Stimulated activated naive CD8-positive, alpha-beta T cell treated with anti-CD3 and anti-CD28 coated beads, Interleukin-15, Interleukin-2, amounts not matched to agents 100 U/mL and 50 U/mL, for 24 hours (primary cell): ENCODE measurements at regions not wholly inside any gene's neighbourhood (a gene's known extent, or its start where the extent isn't known, plus 50 kb on each side); places are given as distances from the start of the nearest gene placed in this dataset.
"Not testable (repeated sequence)": the region's sequence is repeated elsewhere in the genome, so short reads cannot be mapped to it uniquely, and the experiment has no call there.

Experiments
- ATAC-seq: fragments of 150-1000 bp; cut with Tn5 transposase; one replicate; pipeline ENCODE4 v1.10.0; 2021
- DNase-seq: peaks from one replicate; pipeline ENCODE4 v3.0.0; 2021

DNA sequence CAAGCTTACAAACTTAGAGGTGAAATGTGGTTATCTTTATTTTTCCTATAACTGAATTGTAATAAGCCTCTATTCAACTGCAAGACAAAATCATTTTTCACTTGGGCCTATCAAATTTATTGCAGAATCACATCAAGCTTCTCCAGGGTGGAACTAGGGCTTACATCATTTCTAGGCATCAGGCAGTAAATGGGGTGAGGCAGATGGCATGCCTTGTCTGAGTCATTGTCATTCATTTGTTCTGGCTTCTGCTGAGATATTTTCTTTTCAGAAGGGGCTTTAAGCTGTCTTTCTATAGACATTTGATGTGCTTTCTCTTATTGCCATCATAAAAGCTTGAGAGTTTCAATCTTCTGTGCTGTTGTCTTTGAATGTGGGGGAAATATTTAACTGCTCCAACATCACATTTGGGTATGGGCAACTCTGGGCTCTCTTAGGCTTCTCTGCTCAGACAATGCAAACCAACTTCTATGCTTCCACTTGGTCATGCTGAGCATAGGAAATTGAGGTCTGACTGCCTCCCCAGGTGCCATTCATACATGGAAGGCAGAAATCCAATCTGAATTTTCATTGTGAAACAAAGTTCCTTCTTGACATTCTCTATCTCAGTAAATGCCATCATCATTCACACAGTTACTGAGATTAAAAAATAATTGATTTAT lies 225.8 kb upstream of the GIMD1 start:
- ATAC-seq (no peak), DNase-seq (no peak)

DNA sequence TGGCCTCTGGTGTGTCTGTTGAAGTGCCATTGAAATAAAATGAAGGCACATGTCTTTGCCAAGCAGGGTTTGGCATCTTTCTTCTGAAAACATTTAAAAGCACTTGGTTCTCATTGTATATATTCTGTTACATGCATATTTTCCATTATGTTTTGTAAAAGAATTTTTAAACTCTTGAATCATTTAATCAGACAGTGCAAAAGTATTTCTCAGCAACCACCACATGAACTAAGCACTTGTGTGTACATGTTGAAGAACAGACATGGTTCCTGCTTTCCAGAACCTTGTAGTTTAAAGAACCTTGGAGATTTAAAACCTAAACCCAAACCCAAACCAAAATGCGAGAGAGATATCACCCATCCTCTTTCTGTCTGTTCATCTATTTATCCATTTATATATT lies 220.3 kb upstream of the GIMD1 start:
- no peak for DNase-seq
- ATAC-seq, result no peak

DNA sequence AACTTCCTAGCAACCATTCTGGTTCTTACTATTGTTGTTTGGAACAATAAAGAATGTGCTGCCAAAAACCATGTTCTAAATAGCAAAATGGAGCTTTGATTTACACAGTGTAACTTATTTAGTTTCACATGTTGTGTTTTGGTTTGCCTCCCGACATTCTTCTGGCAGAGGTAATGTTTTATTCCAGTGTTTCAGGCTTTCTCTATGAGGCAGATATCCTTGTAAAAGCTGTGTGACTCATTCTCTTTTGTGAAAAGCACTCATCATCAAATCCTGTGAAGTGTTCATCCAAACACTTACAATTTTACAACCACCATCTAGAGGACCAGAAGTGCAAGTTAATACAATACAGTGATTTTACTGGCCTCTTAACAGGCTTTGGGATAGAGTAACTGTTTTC lies 219.0 kb upstream of the GIMD1 start:
- no peak for DNase-seq

DNA sequence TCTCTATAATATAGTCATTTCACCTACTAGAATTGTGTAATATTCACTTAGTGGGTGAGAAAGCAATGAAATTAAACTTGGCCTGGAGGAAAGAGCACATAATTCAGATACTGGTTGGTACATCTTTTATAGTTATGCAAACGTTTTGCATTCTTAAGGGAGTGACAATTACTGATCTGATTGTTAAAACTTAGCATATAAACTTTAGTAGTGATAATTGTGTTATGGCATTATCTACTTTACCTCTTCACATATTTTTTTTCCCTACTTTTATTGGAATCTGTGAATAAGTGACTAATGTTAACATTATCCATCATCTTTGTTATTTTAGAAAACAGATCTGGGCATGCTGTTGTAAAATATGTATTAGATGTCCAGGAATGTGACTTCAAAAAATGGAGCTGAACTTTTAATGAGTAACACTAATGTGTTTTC lies 217.4 kb upstream of the GIMD1 start:
- DNase-seq (no peak), ATAC-seq (no peak)

More for the DNA sequence above, 219.0 kb upstream of the GIMD1 start:
- ATAC-seq, result no peak

DNA sequence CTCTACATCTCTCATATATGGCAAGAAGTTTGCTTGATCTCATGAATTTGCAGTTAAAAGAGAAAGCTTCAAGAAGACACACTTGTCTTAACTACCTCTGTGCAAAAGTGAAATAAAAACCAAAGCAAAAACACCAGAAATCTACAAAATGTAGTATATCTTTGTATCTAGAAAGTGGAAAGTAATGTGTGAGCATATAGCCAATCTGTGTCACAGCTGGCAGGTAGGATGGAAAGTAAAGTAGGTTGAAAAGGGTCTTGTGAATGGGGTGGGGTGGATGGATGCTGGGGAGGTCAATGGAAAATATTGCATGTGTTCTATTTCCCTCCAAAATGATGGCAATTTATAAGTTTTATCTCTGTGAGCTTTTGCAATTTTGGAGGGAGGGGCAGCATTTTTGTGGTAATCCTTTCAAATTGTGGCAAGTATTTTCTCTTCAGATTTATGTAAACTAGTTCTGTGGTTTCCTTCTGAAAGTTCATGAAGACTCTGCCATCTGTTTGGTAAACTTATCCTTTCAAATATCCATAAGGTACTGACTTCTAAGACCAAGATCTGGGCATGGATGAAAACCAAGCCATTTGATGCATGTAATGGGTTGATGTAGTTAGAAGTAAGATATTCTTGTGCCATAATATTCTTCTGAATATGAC lies 215.9 kb upstream of the GIMD1 start:
- DNase-seq, result no peak
- no peak for ATAC-seq

DNA sequence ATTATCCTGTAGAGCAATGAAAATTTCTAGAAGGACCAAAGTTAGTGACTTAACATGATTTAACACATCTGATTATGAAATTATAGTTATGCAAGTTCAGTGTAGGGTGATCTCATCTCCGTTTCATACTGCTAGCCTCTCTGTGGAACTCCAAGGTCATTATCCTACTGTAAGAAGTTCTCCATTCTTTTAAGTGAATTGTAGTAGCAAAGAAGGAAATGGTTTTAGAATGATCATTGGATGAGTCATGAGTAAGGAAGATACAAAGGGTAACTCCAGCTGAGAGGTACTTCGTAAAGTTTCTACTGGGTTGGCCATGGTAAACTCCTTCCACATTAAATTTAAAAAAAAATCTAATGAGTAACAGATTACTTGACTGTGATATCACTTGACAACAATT lies 215.0 kb upstream of the GIMD1 start:
- DNase-seq (no peak), ATAC-seq (no peak)

DNA sequence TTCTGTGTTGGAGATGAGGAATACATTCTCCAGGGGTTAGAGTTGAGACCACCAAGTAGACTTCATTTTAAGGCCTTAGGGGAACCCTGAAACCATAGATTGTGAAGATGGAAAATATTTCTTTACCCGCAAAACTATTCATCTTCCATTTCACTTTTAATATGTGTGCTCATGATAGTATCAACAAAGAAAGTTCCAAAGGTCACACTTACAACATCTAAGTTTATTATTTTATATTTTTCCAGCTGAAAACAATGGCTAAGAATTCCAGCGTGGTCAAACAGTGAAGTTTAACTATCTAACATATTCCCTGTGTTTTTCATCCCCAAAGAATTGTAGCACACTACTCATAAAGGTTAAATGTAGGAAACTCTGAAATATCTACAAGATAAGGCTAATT lies 214.5 kb upstream of the GIMD1 start:
- DNase-seq, result no peak
- ATAC-seq, result no peak

DNA sequence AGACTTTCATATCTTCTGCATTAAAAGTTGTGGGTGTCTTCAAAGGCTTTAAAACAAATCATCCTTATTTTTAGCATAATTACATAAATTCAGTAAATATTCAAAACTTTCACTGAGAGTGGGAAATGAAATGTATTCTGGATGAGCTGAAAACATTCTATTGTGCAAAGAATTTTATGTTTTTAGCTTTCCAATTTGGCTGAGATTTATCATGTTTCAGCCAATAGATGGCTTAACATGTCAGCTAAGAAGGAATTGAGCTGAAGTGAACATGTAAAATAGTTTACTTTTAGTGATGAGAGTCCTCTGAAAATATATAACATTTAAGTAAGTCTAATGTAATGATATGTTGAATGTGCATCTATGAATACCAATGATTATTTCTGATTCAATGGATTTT lies 213.5 kb upstream of the GIMD1 start:
- ATAC-seq (no peak), DNase-seq (no peak)

DNA sequence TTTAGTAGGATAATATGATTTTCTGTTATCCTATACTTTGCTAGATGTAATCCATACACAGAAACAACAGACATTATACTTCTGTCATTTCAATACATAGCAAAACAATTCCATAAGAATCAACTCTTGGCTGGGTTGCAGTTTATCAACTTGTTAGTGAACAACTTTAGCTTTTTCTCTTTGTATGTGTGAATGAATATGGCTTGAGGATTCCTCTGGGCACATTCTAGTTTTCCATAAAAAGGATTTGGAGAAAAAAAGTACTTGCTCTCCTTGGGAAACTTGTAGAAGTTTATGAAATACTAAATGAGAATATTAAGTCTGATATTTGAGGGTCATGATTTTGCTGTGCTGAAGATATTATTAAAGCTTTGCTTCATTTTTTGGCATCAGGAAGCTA lies 210.7 kb upstream of the GIMD1 start:
- DNase-seq (no peak), ATAC-seq (no peak)

DNA sequence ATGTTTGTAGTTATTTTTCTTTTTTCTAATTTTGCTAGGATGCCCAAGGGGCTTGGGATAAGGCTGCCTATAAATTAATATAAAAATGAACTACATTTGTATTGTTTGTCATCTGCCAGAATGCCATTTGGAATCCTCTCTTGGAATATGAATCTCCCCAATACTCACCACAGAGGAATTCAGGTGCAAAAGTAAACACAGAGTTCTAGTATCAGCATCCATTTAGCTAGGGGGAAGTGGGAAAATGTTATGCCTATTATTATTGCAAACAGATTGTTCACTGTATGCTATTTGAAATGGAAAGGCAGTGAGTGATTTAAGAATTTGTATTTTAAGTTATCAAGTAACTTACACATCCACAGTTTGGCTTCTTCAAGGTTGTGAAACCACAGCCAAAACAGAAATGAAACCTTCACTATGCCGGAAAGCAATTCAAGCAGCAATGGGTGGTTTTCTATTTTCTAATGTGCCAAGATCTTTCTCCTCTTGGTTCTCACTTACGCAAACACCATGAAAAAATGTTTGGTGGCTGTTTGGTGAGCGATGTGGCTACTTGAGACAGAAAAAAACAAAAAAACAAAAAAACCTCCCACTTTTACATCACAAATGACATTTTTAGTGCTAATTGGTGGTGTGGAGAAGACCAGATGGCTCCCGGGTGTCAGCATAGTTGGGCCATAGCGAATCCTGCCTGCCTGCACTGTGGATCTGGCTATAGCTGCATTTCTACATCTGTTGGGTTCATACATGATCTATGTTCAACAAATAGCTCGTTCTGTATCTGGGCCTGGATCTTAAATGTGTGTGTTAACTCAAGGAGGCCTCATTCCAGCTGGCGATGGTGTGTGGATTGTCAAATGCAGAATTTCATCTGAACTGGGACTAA lies 200.8 kb upstream of the GIMD1 start:
- DNase-seq (no peak), ATAC-seq (no peak)

DNA sequence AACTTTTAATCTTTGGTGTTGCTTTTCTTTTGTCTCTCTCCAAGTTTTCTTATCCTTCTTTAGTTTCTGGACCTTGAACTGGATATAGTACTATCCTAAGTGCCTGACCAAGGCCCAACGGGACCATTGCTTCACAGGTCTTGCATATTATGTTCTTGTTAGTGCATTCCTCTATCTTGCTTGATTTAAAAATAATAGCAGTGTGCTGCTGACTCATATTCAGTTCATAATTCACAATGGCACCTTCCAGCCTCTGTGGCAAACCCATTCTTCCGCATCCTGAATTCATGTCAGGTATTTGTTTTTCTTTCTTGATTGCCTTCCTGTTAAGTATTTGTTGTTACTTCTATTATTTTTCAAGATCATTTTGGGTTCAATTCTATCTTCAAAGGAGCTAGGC lies 197.1 kb upstream of the GIMD1 start:
- ATAC-seq, result no peak
- DNase-seq, result no peak

DNA sequence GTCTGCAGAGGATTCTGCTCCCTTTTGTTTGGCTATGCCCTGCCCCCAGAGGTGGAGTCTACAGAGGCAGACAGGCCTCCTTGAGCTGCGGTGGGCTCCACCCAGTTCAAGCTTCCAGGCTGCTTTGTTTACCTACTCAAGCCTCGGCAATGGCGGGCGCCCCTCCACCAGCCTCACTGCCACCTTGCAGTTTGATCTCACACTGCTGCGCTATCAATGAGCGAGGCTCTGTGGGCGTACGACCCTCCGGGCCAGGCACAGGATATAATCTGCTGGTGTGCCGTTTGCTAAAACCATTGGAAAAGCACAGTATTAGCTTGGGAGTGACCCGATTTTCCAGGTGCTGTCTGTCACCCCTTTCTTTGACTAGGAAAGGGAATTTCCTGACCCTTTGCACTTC lies 195.1 kb upstream of the GIMD1 start:
- ATAC-seq, DNase-seq: not testable (repeated sequence)

DNA sequence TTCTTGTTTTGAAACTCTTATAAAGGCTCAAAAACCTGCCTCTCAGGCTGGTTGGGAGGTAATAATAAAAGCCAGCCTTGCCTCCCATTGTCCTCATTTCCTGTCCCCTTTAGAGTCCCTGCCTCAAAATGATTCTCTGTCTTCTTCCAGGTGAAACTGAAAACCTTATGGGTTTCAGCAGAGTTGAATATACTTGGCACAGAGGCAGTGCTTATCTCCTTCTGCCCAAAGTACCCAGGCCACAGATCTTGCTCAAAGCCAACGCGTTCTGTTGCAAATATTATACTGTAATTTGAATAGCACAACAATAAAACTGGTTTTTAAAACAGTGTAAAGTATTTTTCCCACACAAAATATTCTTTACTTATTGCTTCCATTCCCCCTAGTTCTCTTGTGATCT lies 183.1 kb upstream of the GIMD1 start:
- ATAC-seq, result no peak

DNA sequence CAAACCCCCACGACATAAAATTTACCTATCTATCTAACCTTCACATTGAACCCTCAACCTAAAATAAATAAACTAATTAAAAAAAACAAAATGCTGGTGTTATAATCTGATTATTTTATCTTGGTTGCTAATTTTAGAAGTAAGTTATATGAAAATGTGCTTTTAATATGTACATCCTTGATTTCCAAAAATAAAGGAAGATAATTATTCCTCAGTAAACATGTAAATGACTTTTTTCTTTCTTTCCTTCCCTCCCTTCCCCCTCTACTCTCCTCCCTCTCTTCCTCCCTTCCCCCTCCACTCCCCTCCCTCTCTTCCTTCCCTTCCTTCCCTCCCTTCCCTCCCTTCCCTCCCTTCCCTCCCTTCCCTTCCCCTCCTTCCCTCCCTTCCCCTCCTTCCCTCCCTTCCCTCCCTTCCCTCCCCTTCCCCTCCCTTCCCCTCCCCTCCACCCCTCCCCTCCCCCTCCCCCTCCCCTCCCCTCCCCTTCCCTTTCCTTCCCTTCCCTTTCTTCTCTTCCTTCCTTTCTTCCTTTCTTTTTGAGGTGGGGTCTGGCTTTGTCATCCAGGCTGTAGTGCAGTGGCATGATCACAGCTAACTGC lies 180.0 kb upstream of the GIMD1 start:
- ATAC-seq, result no peak
- no peak for DNase-seq

More for the DNA sequence above, 183.1 kb upstream of the GIMD1 start:
- DNase-seq, result no peak

DNA sequence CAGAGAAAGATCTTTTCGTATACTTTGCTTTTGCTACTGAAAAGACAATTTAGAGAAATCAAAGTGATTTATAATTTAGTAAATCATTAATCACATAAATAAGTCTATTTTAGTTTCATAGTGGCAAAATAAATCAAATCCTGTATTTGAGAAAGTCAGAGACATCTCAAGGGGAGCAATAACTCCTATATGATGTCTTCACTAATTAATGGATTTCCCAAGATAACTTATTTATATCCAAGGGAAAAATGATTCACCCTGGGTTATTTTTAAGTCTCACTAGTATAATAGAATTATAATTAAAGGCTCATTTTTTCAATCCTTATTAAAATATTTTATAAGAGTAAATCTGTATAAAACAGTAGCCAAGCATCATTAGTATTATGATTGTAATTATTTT lies 177.8 kb upstream of the GIMD1 start:
- DNase-seq (no peak), ATAC-seq (no peak)

DNA sequence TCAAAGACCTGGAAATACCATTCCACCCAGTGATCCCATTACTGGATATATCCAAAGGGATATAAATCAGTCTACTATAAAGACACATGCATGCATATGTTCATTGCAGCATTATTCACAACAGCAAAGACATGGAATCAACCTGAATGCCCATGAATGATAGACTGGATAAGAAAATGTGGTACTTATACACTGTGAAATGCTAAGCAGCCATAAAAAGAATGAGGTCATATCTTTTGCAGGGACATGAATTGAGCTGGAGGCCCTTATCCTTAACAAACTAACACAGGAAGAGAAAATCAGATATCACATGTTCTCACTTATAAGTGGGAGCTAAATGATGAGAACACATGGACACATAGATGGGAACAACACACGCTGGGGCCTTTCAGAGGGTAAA lies 174.0 kb upstream of the GIMD1 start:
- not testable (repeated sequence) for ATAC-seq, DNase-seq

DNA sequence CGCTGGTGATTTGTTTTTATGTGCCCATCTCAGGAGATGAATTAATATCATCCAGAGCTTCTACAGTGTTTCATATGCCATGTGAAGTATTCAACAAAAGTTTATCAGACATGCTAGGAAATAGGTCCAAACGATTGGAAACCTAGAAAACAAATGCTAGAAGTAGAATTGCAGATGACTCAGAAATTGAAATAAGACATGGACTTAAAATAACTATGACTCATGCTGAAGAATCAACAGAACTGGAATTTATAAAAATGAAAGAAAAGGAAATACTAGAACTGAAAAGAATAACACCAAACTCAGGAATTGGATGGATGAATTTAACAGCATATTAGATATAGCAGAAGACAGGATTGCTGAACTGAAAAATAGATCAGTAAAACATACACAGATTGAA lies 172.7 kb upstream of the GIMD1 start:
- DNase-seq (no peak), ATAC-seq (no peak)

DNA sequence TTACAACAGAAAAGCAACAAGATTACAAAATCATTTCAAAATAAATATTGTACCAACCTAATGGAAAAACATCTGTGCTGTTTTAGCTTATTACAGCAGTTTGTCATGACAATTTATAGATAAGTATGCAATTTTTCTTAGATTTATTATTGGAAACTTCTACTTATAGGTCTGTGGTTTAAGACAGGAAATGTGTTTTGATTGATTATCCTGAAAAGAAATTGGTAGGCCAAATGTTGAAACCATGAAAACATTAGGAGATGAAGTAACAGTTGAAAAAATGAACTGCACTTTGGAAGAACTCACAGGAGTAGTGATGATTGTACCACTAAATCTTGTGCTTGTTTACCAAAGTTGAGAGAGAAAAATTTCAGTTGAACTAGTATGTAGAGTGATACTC lies 162.2 kb upstream of the GIMD1 start:
- DNase-seq (no peak), ATAC-seq (no peak)

DNA sequence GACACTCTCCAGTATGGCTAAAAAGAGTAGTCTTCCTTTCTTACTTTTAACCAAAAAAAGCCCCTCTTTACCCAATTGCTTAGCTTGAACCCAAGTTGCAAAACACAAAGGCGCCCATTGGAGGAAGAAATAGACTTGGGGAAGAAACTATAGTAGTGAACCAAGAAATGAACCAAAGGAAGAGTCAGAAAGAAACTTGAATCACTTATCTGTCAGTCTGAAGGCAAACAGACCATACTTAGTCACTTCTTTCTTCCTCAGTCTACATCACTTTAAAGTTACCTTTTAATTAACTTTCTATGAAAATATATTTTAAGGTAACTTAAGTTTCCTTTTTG lies 161.4 kb upstream of the GIMD1 start:
- no peak for DNase-seq

DNA sequence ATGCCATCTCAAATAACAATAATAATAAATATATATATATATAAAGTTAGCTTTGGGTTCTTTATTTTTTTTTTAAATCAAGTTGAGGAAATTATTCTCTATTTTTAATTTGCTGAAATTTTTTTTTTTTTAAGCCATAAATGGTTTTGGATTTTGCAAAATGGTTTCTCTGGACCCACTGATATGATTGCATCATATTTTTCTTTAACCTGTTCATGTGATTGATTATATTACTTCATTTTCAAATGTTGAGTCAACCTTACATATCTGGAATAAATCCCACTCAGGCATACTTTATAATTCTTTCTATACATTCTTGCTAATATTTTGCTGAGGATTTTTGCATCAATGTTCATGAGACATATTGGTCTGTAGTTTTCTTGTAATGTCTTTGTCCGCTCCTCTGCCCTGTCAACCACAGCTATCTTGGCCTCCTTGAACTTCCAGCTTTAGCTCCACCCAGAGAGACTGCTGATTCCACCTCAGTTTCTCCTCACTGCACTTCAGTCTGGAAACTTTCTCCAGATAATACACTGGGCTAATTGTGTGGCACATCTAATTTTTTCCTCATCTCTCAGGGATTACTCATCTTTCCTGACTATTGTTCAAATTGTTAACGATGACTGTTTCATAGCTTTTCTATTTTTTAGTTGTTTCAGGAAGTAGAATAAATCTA lies 160.9 kb upstream of the GIMD1 start:
- no peak for DNase-seq

More for the DNA sequence above, 161.4 kb upstream of the GIMD1 start:
- no peak for ATAC-seq

DNA sequence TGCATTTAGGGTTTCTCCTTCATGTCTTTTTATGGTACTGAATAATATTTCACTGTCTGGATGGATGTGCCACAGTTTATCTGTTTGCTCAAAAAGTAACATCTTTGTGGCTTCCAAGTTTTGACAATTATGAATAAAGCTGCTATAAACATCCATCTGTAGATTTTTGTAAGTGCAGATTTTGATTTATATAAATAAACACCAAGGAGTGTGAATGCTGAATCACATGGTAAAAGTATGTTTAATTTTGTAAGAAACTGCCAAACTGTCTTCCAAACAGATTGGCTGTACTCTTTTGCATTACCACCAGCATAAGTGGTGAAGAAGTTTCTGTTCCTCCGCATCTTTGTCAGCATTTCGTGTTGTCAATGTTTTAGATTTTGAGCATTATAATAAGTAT lies 158.7 kb upstream of the GIMD1 start:
- no peak for DNase-seq
- ATAC-seq, result no peak

More for the DNA sequence above, 160.9 kb upstream of the GIMD1 start:
- no peak for ATAC-seq

DNA sequence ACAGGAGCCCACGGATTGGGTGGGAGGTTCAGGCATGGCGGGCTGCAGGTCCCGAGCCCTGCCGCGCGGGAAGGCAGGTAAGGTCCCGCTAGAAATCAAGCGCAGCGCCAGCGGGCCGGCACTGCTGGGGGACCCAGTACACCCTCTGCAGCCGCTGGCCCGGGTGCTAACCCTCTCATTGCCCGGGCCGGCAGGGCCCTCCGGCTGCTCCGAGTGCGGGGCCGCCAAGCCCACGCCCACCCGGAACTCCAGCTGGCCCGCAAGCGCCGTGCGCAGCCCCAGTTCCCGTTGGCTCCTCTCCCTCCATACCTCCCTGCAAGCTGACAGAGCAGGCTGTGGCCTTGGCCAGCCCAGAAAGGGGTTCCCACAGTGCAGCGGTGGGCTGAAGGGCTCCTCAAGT lies 156.8 kb upstream of the GIMD1 start:
- not testable (repeated sequence) for ATAC-seq

More for the DNA sequence above, 156.8 kb upstream of the GIMD1 start:
- not testable (repeated sequence) for DNase-seq
